Caki2 (cell line): ENCODE measurements at regions not wholly inside any gene's neighbourhood (a gene's known extent, or its start where the extent isn't known, plus 50 kb on each side); places are given as distances from the start of the nearest gene placed in this dataset.
"Not testable (repeated sequence)": the region's sequence is repeated elsewhere in the genome, so short reads cannot be mapped to it uniquely, and the experiment has no call there.

Experiments
- DNase-seq: peaks from one replicate; pipeline ENCODE4 v3.0.0-alpha.2; 2015; ENCODE audit warnings: low read depth
- in situ Hi-C: cut with HindIII; loops from 2 replicates; pipeline ENCODE4 v1.10.0; 2016; ENCODE audit warnings: low sequenced_read_pairs, low pct_unique_long_range_greater_than_20kb, mixed read lengths

DNA sequence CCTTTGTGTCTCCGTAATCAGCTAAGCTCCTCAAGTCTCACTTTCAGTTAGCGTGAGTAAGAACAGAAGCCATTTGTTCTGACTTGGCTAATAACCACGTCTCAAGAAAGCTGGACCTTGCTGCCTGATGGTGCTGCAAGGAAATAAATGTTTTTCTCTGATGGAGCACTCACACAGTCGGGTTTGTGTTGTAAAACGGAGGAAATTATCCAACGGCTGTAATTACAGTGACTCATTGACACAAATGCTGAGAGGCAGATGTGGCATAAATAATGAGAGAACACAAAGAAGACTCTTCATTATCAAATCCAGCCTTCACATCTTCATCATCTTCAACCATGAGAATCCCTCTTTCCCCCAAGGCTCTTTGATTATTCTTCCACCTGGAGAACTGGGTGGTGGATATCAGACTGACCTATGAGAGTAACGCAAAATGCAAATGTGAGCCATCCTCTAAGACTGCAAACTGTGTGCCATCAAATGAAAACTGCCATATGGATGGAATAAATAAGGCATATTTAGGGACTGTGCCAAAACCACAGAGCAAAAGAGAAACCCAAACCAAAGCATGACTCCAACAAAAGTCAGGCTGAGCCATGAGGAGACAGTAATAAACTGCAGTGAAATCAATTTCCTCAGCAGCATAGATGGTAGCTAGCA is 252.6 kb downstream of the RND3 start:
- DNase-seq: no peak
- in situ Hi-C loops: no loop called here

DNA sequence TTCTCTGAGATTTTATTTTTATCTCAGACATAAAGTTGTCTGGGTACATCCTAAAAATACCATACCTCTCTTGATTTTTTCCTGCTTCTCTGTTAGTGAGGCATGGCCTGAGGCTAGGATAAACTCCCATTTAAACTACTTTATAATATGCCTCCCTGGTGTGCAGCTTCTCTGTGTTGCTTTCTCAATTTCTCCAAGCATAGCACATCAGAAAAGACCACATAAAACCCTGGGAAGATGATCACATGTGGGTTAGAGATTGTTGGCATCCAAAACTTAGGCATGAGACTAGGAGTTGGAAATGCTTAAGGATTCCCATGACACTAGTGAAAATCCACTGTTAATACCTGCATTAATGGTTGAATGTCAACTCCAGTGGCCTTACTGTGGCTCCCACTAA is 254.6 kb downstream of the RND3 start:
- DNase-seq: no peak
- in situ Hi-C loops: no loop called here

GRCh38 chr2:150232321-150232720 is 255.1 kb downstream of the RND3 start:
- DNase-seq: no peak
- in situ Hi-C loops: no loop called here

DNA sequence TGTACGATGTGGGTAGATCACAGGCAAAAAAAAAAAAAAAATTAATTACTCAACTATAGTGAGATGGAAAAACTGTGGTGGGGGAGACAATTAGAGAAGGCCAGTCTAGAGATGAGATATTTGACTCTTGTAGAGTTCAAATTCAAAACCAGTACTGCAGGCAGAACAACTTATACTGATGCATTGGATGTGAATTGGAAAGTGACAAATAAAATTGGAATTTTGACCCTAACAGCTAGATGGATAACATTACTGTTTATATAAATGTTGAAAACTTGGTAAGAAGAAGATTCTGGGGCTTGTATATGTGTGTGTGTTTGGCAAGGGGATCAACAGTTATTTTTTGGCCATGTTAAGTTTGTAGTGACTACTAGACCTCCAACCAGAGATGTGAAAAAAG is 256.9 kb downstream of the RND3 start:
- in situ Hi-C loops: no loop called here
- DNase-seq: no peak

GRCh38 chr2:150230004-150230403 is 257.5 kb downstream of the RND3 start:
- DNase-seq: no peak
- in situ Hi-C loops: no loop called here

DNA sequence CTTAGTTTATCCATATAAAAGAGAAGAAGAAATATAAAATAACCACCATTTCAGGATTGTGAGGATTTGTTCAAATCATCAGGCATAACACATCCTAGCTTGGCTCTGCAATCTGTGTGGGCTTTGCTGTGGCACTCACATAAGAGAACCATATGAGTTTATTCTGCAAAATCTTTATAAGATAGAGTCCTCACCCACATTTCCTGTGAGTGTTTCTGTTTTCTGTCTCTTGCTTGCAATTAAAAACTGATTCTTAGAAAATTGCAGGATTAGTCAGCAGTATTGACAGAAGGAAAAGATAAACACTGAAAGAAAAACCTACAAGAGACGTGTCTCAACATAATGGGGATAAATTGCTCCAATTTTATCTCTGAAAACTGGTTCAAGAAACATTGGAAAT is 258.5 kb downstream of the RND3 start:
- in situ Hi-C loops: no loop called here
- no peak for DNase-seq

- no peak for DNase-seq
- in situ Hi-C loops: no loop called here
These were observed 262.4 kb downstream of the RND3 start for GRCh38 chr2:150225030-150225429.

DNA sequence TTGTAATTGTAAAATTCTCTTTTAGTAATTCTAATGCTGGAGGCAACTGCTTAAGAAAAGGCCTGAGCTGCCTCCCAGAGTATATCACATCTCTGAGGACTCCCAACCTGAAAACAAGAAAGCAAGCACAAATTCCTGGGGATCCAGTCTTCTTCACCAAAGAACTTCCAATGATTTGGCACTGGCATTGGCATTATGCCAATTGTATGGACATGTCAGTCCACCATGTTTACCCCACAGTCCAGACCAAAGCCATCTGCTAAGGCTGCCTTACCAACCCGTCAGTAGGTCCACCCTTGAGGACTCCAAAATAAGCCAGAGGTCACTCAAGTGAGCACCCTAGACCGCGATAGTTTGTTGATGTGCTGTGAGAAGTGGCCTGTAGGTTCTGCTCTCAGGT is 263.1 kb downstream of the RND3 start:
- in situ Hi-C loops: no loop called here
- DNase-seq: no peak

DNA sequence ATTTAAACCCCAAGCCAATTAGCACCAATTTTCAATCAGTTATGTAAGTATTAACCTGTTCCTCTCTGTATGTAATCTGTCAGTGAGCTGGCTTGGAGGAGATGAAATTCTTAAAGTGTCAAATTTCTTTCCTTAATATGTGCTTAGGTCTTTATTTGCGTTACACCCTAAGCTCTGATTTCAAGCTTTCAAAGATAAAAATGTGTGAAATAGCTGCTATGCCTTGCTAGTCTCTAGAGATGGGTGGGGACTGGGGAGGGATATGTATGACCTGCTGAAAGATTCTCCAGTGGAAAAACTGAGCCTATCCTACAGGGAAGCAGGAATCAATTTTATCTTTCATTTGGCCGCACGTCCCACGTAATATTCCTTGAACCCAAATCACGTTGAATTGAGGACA is 264.5 kb downstream of the RND3 start:
- in situ Hi-C loops: no loop called here
- DNase-seq: no peak

GRCh38 chr2:150222379-150222778 is 265.1 kb downstream of the RND3 start:
- no peak for DNase-seq
- in situ Hi-C loops: no loop called here

DNA sequence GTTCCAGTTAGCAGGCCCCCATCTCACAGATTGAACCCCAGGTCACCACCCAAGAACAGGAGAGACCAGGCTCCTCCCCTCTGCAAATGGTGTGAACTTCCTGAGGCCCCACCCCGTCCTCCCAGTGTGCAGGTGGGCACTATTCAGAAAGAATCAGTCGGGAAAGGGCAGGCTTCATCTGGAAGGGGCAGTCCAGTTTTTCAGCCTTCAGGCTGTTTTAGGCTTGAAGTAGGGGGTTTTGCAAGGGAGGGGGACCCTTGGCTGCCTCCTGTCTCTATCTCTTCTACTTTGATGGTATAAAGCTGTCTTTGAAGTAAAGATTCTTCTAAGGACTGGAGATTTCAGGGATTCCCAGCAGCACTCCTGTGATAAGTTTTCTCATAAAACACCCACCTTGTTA is 267.6 kb downstream of the RND3 start:
- in situ Hi-C loops: no loop called here

GRCh38 chr2:150215041-150215440 is 272.4 kb downstream of the RND3 start:
- in situ Hi-C loops: no loop called here
- no peak for DNase-seq

More for the DNA sequence above, 267.6 kb downstream of the RND3 start:
- no peak for DNase-seq

- in situ Hi-C loops: no loop called here
These were observed 272.8 kb downstream of the RND3 start for GRCh38 chr2:150214626-150215025.

GRCh38 chr2:150212722-150213171 is 274.7 kb downstream of the RND3 start:
- no peak for DNase-seq
- in situ Hi-C loops: no loop called here

More at GRCh38 chr2:150214626-150215025, 272.8 kb downstream of the RND3 start:
- peak; percentile 6 for DNase-seq

DNA sequence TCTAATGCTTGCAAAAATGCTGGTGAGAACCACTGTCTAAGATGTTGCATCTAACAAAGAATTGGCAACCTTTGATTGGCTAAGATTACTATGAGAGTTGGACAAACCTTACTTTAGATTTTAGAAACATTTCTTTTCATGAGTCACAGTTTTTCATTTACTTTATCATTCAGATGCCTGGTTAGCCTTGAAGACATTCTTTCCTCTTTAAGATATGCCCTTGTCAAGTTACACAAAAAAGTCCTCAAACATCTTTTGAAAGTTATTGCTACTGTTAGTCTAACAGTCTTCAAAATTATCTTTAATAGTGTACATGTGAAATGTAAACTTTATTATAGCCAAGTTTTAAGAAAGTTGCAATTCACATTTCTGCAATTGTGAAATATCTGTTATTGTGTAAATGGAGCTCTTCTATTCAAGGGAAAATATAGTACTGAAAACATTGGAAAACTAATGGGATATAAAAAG is 276.3 kb downstream of the RND3 start:
- in situ Hi-C loops: no loop called here

DNA sequence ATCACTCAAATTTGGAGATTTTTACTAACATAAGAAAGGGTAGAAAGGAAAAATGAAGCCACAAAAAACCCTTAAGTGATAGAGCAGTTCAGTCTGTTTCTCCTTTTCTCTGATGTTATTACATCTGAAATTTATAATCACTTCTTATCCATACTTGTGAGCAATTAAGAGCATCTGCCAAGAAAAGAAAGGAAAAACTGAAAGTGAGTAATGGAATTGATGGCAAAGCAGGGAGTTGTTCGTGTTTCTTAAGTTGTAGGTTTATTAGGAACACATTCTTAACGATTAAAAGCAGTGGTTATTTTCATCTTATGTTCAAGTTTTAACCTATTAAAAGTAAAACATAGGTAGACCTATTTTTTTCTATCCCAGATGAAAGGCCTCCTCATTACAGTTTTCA is 277.7 kb downstream of the RND3 start:
- in situ Hi-C loops: no loop called here
- DNase-seq: no peak

More for the DNA sequence above, 276.3 kb downstream of the RND3 start:
- no peak for DNase-seq

DNA sequence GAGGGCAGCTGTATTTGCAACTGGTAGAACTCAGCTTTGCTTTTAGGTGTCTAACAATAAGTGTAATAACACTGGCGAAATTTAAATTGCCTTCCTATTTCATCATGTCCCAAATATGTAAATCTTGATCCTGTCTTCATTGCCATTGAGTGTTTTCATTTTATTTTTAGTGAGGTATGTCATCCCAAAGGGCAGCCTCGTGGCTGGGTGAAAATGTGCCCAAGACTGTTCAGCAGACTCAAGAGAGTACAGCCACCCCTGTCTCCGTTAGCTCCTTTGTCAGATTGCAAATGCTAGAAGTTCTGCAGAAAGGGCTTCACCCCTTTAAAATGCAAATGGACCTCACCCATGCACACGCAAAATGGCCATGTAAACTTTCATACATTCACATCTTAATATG is 278.8 kb downstream of the RND3 start:
- in situ Hi-C loops: no loop called here

GRCh38 chr2:150207979-150208378 is 279.5 kb downstream of the RND3 start:
- in situ Hi-C loops: no loop called here
- DNase-seq: no peak

More for the DNA sequence above, 278.8 kb downstream of the RND3 start:
- no peak for DNase-seq

DNA sequence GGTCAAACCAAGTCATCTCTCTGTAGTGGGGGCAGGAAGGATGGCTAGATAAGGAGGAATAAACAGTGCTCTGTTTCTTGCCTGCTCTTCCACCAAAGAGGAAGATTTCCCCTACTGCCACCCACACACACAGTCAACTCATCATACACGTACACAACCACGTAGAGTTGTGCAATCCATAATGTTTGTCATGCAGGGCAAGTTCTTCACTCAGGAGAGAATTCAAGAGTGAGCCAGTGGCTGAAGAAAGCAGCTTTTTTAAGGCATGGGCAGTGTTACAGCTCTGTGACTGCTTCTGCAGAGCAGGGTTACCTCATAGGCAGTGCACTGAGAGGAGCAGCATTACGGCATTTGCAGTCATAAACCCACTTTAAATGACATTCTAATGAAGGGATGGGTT is 283.0 kb downstream of the RND3 start:
- in situ Hi-C loops: no loop called here
- no peak for DNase-seq

- in situ Hi-C loops, DNase-seq: not testable (repeated sequence)
These were observed 292.7 kb downstream of the RND3 start for GRCh38 chr2:150194816-150195215.
